ENCODE measurements at regions not wholly inside any gene's neighbourhood (a gene's known extent, or its start where the extent isn't known, plus 50 kb on each side); places are given as distances from the start of the nearest gene placed in this dataset.
A peak's percentile ranks its signal among the peaks of the same experiment; 100 is the strongest.

GRCh38 chr15:100765467-100766241, 114.0 kb upstream of the ALDH1A3 start:
- no peak for TF ChIP-seq CTCF (conservative IDR thresholded peaks at IDR 0.05; ENCODE audit: low read length)
- DNase-seq (ENCODE audit: low read depth) = no peak
- no peak overlapping the region for H3K4me3 ChIP-seq (ENCODE audit: low read length)

GRCh38 chr15:100766243-100767000, 113.2 kb upstream of the ALDH1A3 start:
- H3K4me3 ChIP-seq (ENCODE audit: low read length) = no peak overlapping the region
- peak; percentile 60 for DNase-seq (ENCODE audit: low read depth)
- TF ChIP-seq CTCF (conservative IDR thresholded peaks at IDR 0.05; ENCODE audit: low read length) = no peak

- no peak overlapping the region for H3K4me3 ChIP-seq (ENCODE audit: low read length)
- no peak for DNase-seq (ENCODE audit: low read depth)
- TF ChIP-seq CTCF (conservative IDR thresholded peaks at IDR 0.05; ENCODE audit: low read length) = no peak
Observed at GRCh38 chr15:100767001-100767825, 112.4 kb upstream of the ALDH1A3 start.

- no peak overlapping the region for H3K4me3 ChIP-seq (ENCODE audit: low read length)
- no peak for DNase-seq (ENCODE audit: low read depth)
- no peak for TF ChIP-seq CTCF (conservative IDR thresholded peaks at IDR 0.05; ENCODE audit: low read length)
Observed at GRCh38 chr15:100768501-100768931, 111.1 kb upstream of the ALDH1A3 start.

GRCh38 chr15:100769043-100769974, 110.3 kb upstream of the ALDH1A3 start:
- DNase-seq (ENCODE audit: low read depth) = no peak
- TF ChIP-seq CTCF (conservative IDR thresholded peaks at IDR 0.05; ENCODE audit: low read length) = no peak

GRCh38 chr15:100769975-100770340, 109.7 kb upstream of the ALDH1A3 start:
- no peak overlapping the region for H3K4me3 ChIP-seq (ENCODE audit: low read length)
- DNase-seq (ENCODE audit: low read depth) = no peak
- no peak for TF ChIP-seq CTCF (conservative IDR thresholded peaks at IDR 0.05; ENCODE audit: low read length)

More at GRCh38 chr15:100769043-100769974, 110.3 kb upstream of the ALDH1A3 start:
- H3K4me3 ChIP-seq (ENCODE audit: low read length) = no peak overlapping the region
